Natural killer cell (primary cell): ENCODE measurements at regions not wholly inside any gene's neighbourhood (a gene's known extent, or its start where the extent isn't known, plus 50 kb on each side); places are given as distances from the start of the nearest gene placed in this dataset.

ENCODE experiments used
- ATAC-seq, 3 donors: fragments of 150-1000 bp in 2 of 3; fragments of 200-7000 bp in 1 of 3; cut with Tn5 transposase; 1 replicate in 1 of 3; 2 replicates in 2 of 3; pipeline ENCODE4 v1.10.0; 2021; ENCODE audit warnings: mild to moderate bottlenecking in 2 of 3, moderate library complexity in 2 of 3
- DNase-seq, 2 donors: peaks; one replicate each; pipeline versions ENCODE4 v3.0.0 to v3.0.0-alpha.2; 2013 to 2021; ENCODE audit warnings: mixed read lengths in 1 of 2
- H3K27ac ChIP-seq: one replicate; pipeline ENCODE4 v1.5.1; 2013; ENCODE audit warnings: mild to moderate bottlenecking, low read length
- H3K27me3 ChIP-seq: one replicate; pipeline ENCODE4 v1.6.1; 2013; ENCODE audit warnings: low read length; ENCODE audit not compliant: control insufficient read depth, insufficient read depth
- H3K36me3 ChIP-seq: one replicate; pipeline ENCODE4 v1.6.1; 2013; ENCODE audit warnings: low read length; ENCODE audit not compliant: control insufficient read depth, insufficient read depth
- H3K4me1 ChIP-seq: one replicate; pipeline ENCODE4 v1.6.1; 2013; ENCODE audit warnings: low read length; ENCODE audit not compliant: control insufficient read depth, insufficient read depth
- H3K4me3 ChIP-seq: one replicate; pipeline ENCODE4 v1.5.1; 2013; ENCODE audit warnings: low read length
- H3K9me3 ChIP-seq: one replicate; pipeline ENCODE4 v1.6.1; 2013; ENCODE audit warnings: low read length; ENCODE audit not compliant: control insufficient read depth, insufficient read depth
- H3K27ac Mint-ChIP-seq, 2 donors: one replicate each; pipeline ENCODE4 v1.8.0; 2022; ENCODE audit warnings: mild to moderate bottlenecking in 2 of 2, mixed read lengths in 2 of 2, moderate library complexity in 1 of 2
- H3K27me3 Mint-ChIP-seq, 2 donors: one replicate each; pipeline ENCODE4 v1.8.0; 2022; ENCODE audit warnings: low read depth in 2 of 2, mixed read lengths in 2 of 2
- H3K36me3 Mint-ChIP-seq: one replicate; pipeline ENCODE4 v1.8.0; 2022; ENCODE audit warnings: mixed read lengths
- H3K4me1 Mint-ChIP-seq, 2 donors: one replicate each; pipeline ENCODE4 v1.8.0; 2022; ENCODE audit warnings: mixed read lengths in 2 of 2
- H3K4me3 Mint-ChIP-seq: one replicate; pipeline ENCODE4 v1.8.0; 2022; ENCODE audit warnings: mild to moderate bottlenecking, moderate library complexity, mixed read lengths
- H3K9me3 Mint-ChIP-seq, 2 donors: one replicate each; pipeline ENCODE4 v1.8.0; 2022; ENCODE audit warnings: mixed read lengths in 2 of 2
- CTCF ChIP-seq: fragments of 200-600 bp; IDR thresholded peaks from one replicate; pipeline ENCODE4 v1.8.0; 2022; ENCODE audit warnings: antibody characterized with exemption
- WGBS: methylation state at CpG from one replicate; pipeline ENCODE4 v1.1.7; 2013; ENCODE audit warnings: missing lambda C conversion rate; ENCODE audit not compliant: insufficient coverage; 5-methylcytosine and 5-hydroxymethylcytosine counted together
- intact Hi-C: fragments of 100-400 bp; cut with micrococcal nuclease; formaldehyde crosslinking; loops from one replicate; pipeline ENCODE4 v1.14.2; 2022

- Histone ChIP-seq H3K4me3 (no peak overlapping the region), H3K4me1 (no peaks in the 10 kb centered on the region), H3K27me3 (no peaks in the 10 kb centered on the region), H3K9me3 (peaks cover 7% of the 10 kb centered on the region), H3K36me3 (no peaks in the 10 kb centered on the region), H3K27ac (no peak overlapping the region)
- WGBS, result 100% methylated on average over 1 of the region's 1 CpG
- Mint-ChIP-seq H3K36me3 (peaks cover 11% of the 10 kb centered on the region), H3K27ac (no peak overlapping the region), H3K9me3 (peaks cover 6 to 11% of the 10 kb centered on the region in 2 donors), H3K27me3 (peaks cover 0 to 2% of the 10 kb centered on the region in 2 donors), H3K4me3 (no peak overlapping the region), H3K4me1 (no peaks in the 10 kb centered on the region)
- ATAC-seq (no peak), DNase-seq (no peak)
- intact Hi-C loops, result no loop called here
- no peak for TF ChIP-seq CTCF
Measured at GRCh38 chr15:37744521-37744920, 189.9 kb upstream of the TMCO5A start.

- H3K4me1 ChIP-seq, result no peaks in the 10 kb centered on the region
- TF ChIP-seq CTCF, result no peak
- H3K27me3 ChIP-seq, result no peaks in the 10 kb centered on the region
- no peak for ATAC-seq
- peaks cover 5 to 10% of the 10 kb centered on the region in 2 donors for H3K9me3 Mint-ChIP-seq
- no peaks in the 10 kb centered on the region for H3K27me3 Mint-ChIP-seq
- H3K36me3 Mint-ChIP-seq, result peaks cover 7% of the 10 kb centered on the region
- H3K4me3 Mint-ChIP-seq, result no peak overlapping the region
- intact Hi-C loops, result no loop called here
- H3K9me3 ChIP-seq, result no peaks in the 10 kb centered on the region
- no peak for DNase-seq
- no peaks in the 10 kb centered on the region for H3K4me1 Mint-ChIP-seq
- no peak overlapping the region for H3K4me3 ChIP-seq
- H3K27ac ChIP-seq, result no peak overlapping the region
- no peaks in the 10 kb centered on the region for H3K36me3 ChIP-seq
- no peak overlapping the region for H3K27ac Mint-ChIP-seq
- WGBS, result 100% methylated on average over 3 of the region's 3 CpGs
Measured at GRCh38 chr15:37751401-37751800, 183.0 kb upstream of the TMCO5A start.

- ATAC-seq, result no peak
- Histone ChIP-seq H3K4me3 (no peak overlapping the region), H3K4me1 (no peaks in the 10 kb centered on the region), H3K27ac (no peak overlapping the region), H3K27me3 (no peaks in the 10 kb centered on the region), H3K9me3 (no peaks in the 10 kb centered on the region), H3K36me3 (no peaks in the 10 kb centered on the region)
- H3K4me1 Mint-ChIP-seq, result no peaks in the 10 kb centered on the region
- no peak overlapping the region for H3K27ac Mint-ChIP-seq
- H3K4me3 Mint-ChIP-seq, result no peak overlapping the region
- peaks cover 0 to 2% of the 10 kb centered on the region in 2 donors for H3K27me3 Mint-ChIP-seq
- peaks cover 0 to 2% of the 10 kb centered on the region in 2 donors for H3K9me3 Mint-ChIP-seq
- DNase-seq, result no peak
- TF ChIP-seq CTCF, result no peak
- intact Hi-C loops, result no loop called here
- H3K36me3 Mint-ChIP-seq, result no peaks in the 10 kb centered on the region
Measured at GRCh38 chr15:37756407-37756806, 178.0 kb upstream of the TMCO5A start.

GRCh38 chr15:37758412-37758811 lies 176.0 kb upstream of the TMCO5A start:
- H3K9me3 Mint-ChIP-seq, result no peaks in the 10 kb centered on the region
- no peak overlapping the region for H3K4me3 Mint-ChIP-seq
- H3K27me3 ChIP-seq, result no peaks in the 10 kb centered on the region
- ATAC-seq, result no peak
- H3K27ac Mint-ChIP-seq, result no peak overlapping the region
- 93% methylated on average over 1 of the region's 1 CpG for WGBS
- H3K36me3 ChIP-seq, result no peaks in the 10 kb centered on the region
- H3K27ac ChIP-seq, result no peak overlapping the region
- intact Hi-C loops, result no loop called here
- no peaks in the 10 kb centered on the region for H3K4me1 Mint-ChIP-seq
- no peak for DNase-seq
- no peaks in the 10 kb centered on the region for H3K36me3 Mint-ChIP-seq
- no peak overlapping the region for H3K4me3 ChIP-seq
- H3K9me3 ChIP-seq, result no peaks in the 10 kb centered on the region
- H3K27me3 Mint-ChIP-seq, result peaks cover 0 to 2% of the 10 kb centered on the region in 2 donors
- no peak for TF ChIP-seq CTCF
- H3K4me1 ChIP-seq, result no peaks in the 10 kb centered on the region
